GM12878 (cell line): ENCODE measurements at regions not wholly inside any gene's neighbourhood (a gene's known extent, or its start where the extent isn't known, plus 50 kb on each side); places are given as distances from the start of the nearest gene placed in this dataset.

Source experiments
- ATAC-seq: fragments of 200-7000 bp; cut with Tn5 transposase; 3 replicates; pipeline ENCODE4 v1.9.1; 2020; ENCODE audit warnings: mild to moderate bottlenecking, moderate library complexity
- BruUV-seq: library from RNA; stranded (reverse); fragments of 400-500 nt; replicated peaks from 2 replicates; lab custom pipeline; 2021; lab: Mats Ljungman, UMichigan
- CTCF ChIA-PET: fragments of 300-600 bp; sonication (Branson Sonifier 250); formaldehyde crosslinking; extraction: SDS; loops from one replicate; lab custom pipeline; 2021; ENCODE audit warnings: inconsistent platforms; lab: Yijun Ruan, JAX
- POLR2A ChIA-PET: fragments of 350-600 bp; formaldehyde crosslinking; extraction: SDS; loops from one replicate; lab custom pipeline; 2021; ENCODE audit warnings: inconsistent platforms; lab: Charles Lee
- RAD21 ChIA-PET: fragments of 300-600 bp; sonication (Branson Sonifier 250); formaldehyde crosslinking; loops from one replicate; lab custom pipeline; 2023; ENCODE audit warnings: antibody characterized with exemption; ENCODE audit not compliant: unreplicated experiment; lab: Charles Lee
- SMC1A ChIA-PET: fragments of 300-600 bp; sonication (Branson Sonifier 250); formaldehyde crosslinking; loops from one replicate; lab custom pipeline; 2023; ENCODE audit not compliant: unreplicated experiment, uncharacterized antibody; lab: Charles Lee
- DNase-seq: peaks from one replicate; pipeline ENCODE4 v3.0.0-alpha.2; 2011; ENCODE audit warnings: low read depth, low spot score
- FAIRE-seq: peaks from 3 replicates; lab custom pipeline; 2011; peaks lifted over from hg19 to GRCh38; lab: Jason Lieb, UNC
- H2AFZ ChIP-seq: 2 replicates; pipeline ENCODE4 v1.6.0; 2011; ENCODE audit warnings: low read depth, low read length, control low read depth; ENCODE audit not compliant: control insufficient read depth
- H3K27ac ChIP-seq: 2 replicates; pipeline ENCODE4 v1.5.1; 2011; ENCODE audit warnings: control low read depth; ENCODE audit not compliant: control insufficient read depth, insufficient read depth
- H3K27me3 ChIP-seq, 2 experiments: replicated peaks in 1 of 2; 2 replicates each; pipeline versions ENCODE4 v1.6.0 to v1.6.1; 2011; ENCODE audit warnings: low read length in 1 of 2; ENCODE audit not compliant: control insufficient read depth in 2 of 2, insufficient read depth in 2 of 2
- H3K36me3 ChIP-seq, 2 experiments: 2 replicates each; pipeline ENCODE4 v1.5.1; 2011; ENCODE audit warnings: low read length in 1 of 2; ENCODE audit not compliant: control insufficient read depth in 2 of 2, insufficient read depth in 2 of 2
- H3K4me1 ChIP-seq: 2 replicates; pipeline ENCODE4 v1.6.1; 2011; ENCODE audit warnings: mild to moderate bottlenecking, low read length, moderate library complexity, mixed read lengths; ENCODE audit not compliant: control insufficient read depth, insufficient read depth
- H3K4me2 ChIP-seq: 2 replicates; pipeline ENCODE4 v1.6.0; 2011; ENCODE audit warnings: control low read depth; ENCODE audit not compliant: control insufficient read depth, insufficient read depth
- H3K4me3 ChIP-seq: fragments of 200-600 bp; sonication (generic); 2 replicates; pipeline ENCODE4 v1.5.1; 2016
- H3K79me2 ChIP-seq: 2 replicates; pipeline ENCODE4 v1.6.0; 2011; ENCODE audit warnings: low read length; ENCODE audit not compliant: control insufficient read depth, insufficient read depth
- H3K9ac ChIP-seq: 2 replicates; pipeline ENCODE4 v1.8.0; 2011; ENCODE audit warnings: low read length, control low read depth, mixed read lengths; ENCODE audit not compliant: control insufficient read depth, insufficient read depth
- H3K9me3 ChIP-seq: replicated peaks from 3 replicates; pipeline ENCODE4 v1.5.1; 2011; ENCODE audit warnings: mild to moderate bottlenecking, low read length; ENCODE audit not compliant: control insufficient read depth, insufficient read depth
- H4K20me1 ChIP-seq: 2 replicates; pipeline ENCODE4 v1.6.0; 2011; ENCODE audit not compliant: control insufficient read depth, insufficient read depth
- HDAC6 ChIP-seq: fragments of 200-600 bp; sonication (generic); IDR thresholded peaks from one replicate; pipeline ENCODE4 v1.8.0; 2017; ENCODE audit warnings: antibody characterized with exemption; ENCODE audit not compliant: unreplicated experiment
- HDGF ChIP-seq: fragments of 450-650 bp; IDR thresholded peaks from 2 replicates; pipeline ENCODE4 v1.6.1; 2016; ENCODE audit warnings: antibody characterized with exemption
- MYB ChIP-seq: fragments of 150-350 bp; IDR thresholded peaks from 2 replicates; pipeline ENCODE4 v1.6.1; 2014; ENCODE audit warnings: mild to moderate bottlenecking, low read depth, low read length, borderline replicate concordance
- PAX8 ChIP-seq: fragments of 450-650 bp; IDR thresholded peaks from 2 replicates; pipeline ENCODE4 v1.6.1; 2017; ENCODE audit warnings: mild to moderate bottlenecking, moderate library complexity
- RAD21 ChIP-seq: IDR thresholded peaks from 2 replicates; pipeline ENCODE4 v1.6.1; 2011; ENCODE audit warnings: mild to moderate bottlenecking, low read depth, low read length, moderate library complexity; ENCODE audit not compliant: insufficient read depth
- SIN3A ChIP-seq: IDR thresholded peaks from 2 replicates; pipeline ENCODE4 v1.6.1; 2012; ENCODE audit warnings: low read depth, low read length, improper control_type of control experiment
- SREBF1 ChIP-seq: IDR thresholded peaks from 2 replicates; pipeline ENCODE4 v1.6.1; 2012; ENCODE audit warnings: mild to moderate bottlenecking, low read length
- TBL1XR1 ChIP-seq: IDR thresholded peaks from 2 replicates; pipeline ENCODE4 v1.6.1; 2012; ENCODE audit warnings: low read depth, low read length, improper control_type of control experiment
- YBX1 ChIP-seq: fragments of 450-650 bp; IDR thresholded peaks from 2 replicates; pipeline ENCODE4 v1.6.1; 2016; ENCODE audit warnings: antibody characterized with exemption
- ZBTB33 ChIP-seq: fragments of 450-650 bp; IDR thresholded peaks from 2 replicates; pipeline ENCODE4 v1.6.1; 2017; ENCODE audit warnings: mild to moderate bottlenecking
- ZNF274 ChIP-seq: IDR thresholded peaks from one replicate; pipeline ENCODE4 v1.8.0; 2011; ENCODE audit not compliant: insufficient read length, insufficient read depth
- WGBS: methylation state at CpG from one replicate; pipeline ENCODE4 v1.1.6; 2016; ENCODE audit warnings: low lambda C conversion rate; ENCODE audit not compliant: insufficient replicate concordance, insufficient coverage; ENCODE audit errors: missing lambda C conversion rate; 5-methylcytosine and 5-hydroxymethylcytosine counted together
- in situ Hi-C: fragments of 300-500 bp; cut with MboI; formaldehyde crosslinking; loops from 9 replicates; pipeline ENCODE4 v1.14.3; 2018; ENCODE audit warnings: mixed read lengths
- intact Hi-C: fragments of 100-400 bp; cut with micrococcal nuclease; formaldehyde crosslinking; loops from one replicate; pipeline ENCODE4 v1.14.2; 2022; ENCODE audit not compliant: unreplicated experiment
- TF ChIP-seq, protein P1 (sequence below): fragments of 450-650 bp; IDR thresholded peaks from 2 replicates; pipeline ENCODE4 v1.6.1; 2017; ENCODE audit warnings: antibody characterized with exemption, mild to moderate bottlenecking, moderate library complexity

GRCh38 chr12:81021131-81021748, 56.6 kb upstream of the ACSS3 start:
- Histone ChIP-seq H3K27me3 (no peaks in the 10 kb centered on the region), H3K4me3 (no peak overlapping the region)

More at GRCh38 chr12:81021131-81021748, 56.6 kb upstream of the ACSS3 start:
- no peaks in the 10 kb centered on the region for H3K4me1 ChIP-seq
- ChIA-PET POLR2A (no interaction called here), CTCF (no interaction called here), SMC1A (no interaction called here), RAD21 (no interaction called here)
- no peaks in the 10 kb centered on the region for H3K9me3 ChIP-seq
- no peaks in the 10 kb centered on the region for H4K20me1 ChIP-seq
- H3K27ac ChIP-seq = no peak overlapping the region
- no peak for ATAC-seq
- intact Hi-C loops (no loop called here), in situ Hi-C loops (no loop called here)
- TF ChIP-seq RAD21 (no peak), HDGF (no peak), MYB (no peak), ZBTB33 (no peak), SIN3A (no peak), TBL1XR1 (no peak), ZNF274 (no peak), PAX8 (no peak), SREBF1 (no peak), HDAC6 (no peak), YBX1 (no peak)
- TF ChIP-seq, protein P1, sequence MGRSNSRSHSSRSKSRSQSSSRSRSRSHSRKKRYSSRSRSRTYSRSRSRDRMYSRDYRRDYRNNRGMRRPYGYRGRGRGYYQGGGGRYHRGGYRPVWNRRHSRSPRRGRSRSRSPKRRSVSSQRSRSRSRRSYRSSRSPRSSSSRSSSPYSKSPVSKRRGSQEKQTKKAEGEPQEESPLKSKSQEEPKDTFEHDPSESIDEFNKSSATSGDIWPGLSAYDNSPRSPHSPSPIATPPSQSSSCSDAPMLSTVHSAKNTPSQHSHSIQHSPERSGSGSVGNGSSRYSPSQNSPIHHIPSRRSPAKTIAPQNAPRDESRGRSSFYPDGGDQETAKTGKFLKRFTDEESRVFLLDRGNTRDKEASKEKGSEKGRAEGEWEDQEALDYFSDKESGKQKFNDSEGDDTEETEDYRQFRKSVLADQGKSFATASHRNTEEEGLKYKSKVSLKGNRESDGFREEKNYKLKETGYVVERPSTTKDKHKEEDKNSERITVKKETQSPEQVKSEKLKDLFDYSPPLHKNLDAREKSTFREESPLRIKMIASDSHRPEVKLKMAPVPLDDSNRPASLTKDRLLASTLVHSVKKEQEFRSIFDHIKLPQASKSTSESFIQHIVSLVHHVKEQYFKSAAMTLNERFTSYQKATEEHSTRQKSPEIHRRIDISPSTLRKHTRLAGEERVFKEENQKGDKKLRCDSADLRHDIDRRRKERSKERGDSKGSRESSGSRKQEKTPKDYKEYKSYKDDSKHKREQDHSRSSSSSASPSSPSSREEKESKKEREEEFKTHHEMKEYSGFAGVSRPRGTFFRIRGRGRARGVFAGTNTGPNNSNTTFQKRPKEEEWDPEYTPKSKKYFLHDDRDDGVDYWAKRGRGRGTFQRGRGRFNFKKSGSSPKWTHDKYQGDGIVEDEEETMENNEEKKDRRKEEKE = no peak
- 22% methylated on average over 3 of the region's 3 CpGs for WGBS
- H3K9ac ChIP-seq = no peak overlapping the region
- H3K79me2 ChIP-seq = no peaks in the 10 kb centered on the region
- no peak for FAIRE-seq
- no peak overlapping the region for H2AFZ ChIP-seq
- BruUV-seq = no TSS peak
- no peak for DNase-seq
- no peak overlapping the region for H3K4me2 ChIP-seq
- H3K36me3 ChIP-seq = no peaks in the 10 kb centered on the region
